ENCODE measurements at regions not wholly inside any gene's neighbourhood (a gene's known extent, or its start where the extent isn't known, plus 50 kb on each side); places are given as distances from the start of the nearest gene placed in this dataset.

DNA sequence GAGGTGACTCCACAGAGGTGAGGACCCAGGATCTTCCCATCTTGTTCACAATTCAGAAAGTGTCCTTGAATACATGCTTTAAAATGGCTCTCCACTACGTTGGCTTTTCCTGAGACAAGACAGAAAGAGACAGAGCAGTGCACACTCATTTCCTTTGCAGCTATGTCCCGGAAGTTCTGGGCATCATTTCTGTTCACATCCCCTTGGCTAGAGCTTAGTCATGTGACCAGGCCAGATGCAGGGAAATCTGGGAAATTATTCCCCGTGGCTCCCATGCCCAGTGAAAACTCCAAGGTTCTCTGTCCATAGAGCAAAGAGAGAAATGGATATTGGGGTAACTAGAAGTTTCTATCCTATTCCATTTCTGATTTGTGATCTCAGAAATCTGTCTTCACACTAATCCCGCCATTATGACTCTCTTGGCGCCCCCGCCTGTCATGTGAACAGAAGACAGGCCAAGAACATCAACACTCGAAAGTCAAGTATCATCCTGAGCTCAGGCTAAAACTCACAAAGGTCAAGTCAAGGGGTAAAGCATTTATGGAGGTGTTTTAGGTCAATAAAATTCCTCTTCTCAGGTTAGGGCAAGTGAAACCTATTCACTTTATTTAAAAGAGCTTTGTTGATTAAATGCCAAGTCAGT, 251.4 kb upstream of the HABP2 start:
- CTCF ChIA-PET = interaction anchor here (1.4 to 1.5 kb wide), 2 partner anchors 27 to 84 kb away, joined by 6 to 8 read pairs; no protein-coding TSS in a partner anchor
- Histone ChIP-seq H3K79me2 (ENCODE audit: insufficient read depth) (no peaks in the 10 kb centered on the region), H2AFZ (ENCODE audit: low read depth) (no peak overlapping the region), H3K9me3 (no peaks in the 10 kb centered on the region), H3K9me2 (no peaks in the 10 kb centered on the region), H3K27me3 (ENCODE audit: insufficient read depth) (no peaks in the 10 kb centered on the region), H3K4me3 (ENCODE audit: low read depth in 2 of 2, low read length in 1 of 2) (no peak overlapping the region), H3K4me1 (ENCODE audit: control insufficient read depth in 1 of 2, insufficient read depth in 2 of 2, low read depth in 1 of 2, low read length in 1 of 2) (no peaks in the 10 kb centered on the region), H3F3A (replicated peaks; ENCODE audit: insufficient read depth) (no peaks in the 10 kb centered on the region), H3K4me2 (no peak overlapping the region), H4K20me1 (ENCODE audit: insufficient read depth) (no peaks in the 10 kb centered on the region), H3K9ac (no peak overlapping the region), H3K27ac (ENCODE audit: low read depth in 2 of 2, low read length in 1 of 2) (no peak overlapping the region), H3K36me3 (replicated peaks in 1 of 2; ENCODE audit: control insufficient read depth in 1 of 2, insufficient read depth in 2 of 2, low read length in 1 of 2) (no peaks in the 10 kb centered on the region)
- POLR2A ChIA-PET = no interaction called here
- DNase-seq = no peak
- 84% methylated on average over 7 of the region's 7 CpGs for WGBS (ENCODE audit: low lambda C conversion rate)
- TF ChIP-seq RAD21 (IDR thresholded peaks at IDR 0.05; ENCODE audit: low read length) (peak; percentile 38; the same call in 1 of the 2 replicates), TCF12 (IDR thresholded peaks at IDR 0.05) (no peak), TEAD4 (IDR thresholded peaks at IDR 0.05; ENCODE audit: borderline replicate concordance, insufficient read depth) (no peak), NFIC (IDR thresholded peaks at IDR 0.05; ENCODE audit: borderline replicate concordance) (no peak)

DNA sequence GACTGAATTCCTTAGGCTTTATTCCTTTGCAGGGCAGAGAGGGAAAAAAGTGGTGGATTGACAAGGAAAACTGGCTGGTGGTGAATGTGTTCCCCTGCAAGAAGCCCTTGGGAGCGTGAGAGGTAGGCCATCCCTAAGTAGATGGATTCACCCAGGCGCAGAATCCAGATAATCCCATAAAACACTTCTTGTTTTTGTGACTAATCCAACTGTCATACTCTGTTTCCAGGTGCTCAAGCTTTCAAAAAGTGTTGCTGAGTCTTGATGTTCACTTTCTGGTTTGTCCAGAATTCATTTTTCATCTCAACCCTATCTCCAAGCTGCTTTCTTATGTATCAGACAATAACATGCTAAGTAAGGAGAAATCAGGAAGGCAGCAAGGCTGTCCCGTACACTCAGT, 250.8 kb upstream of the HABP2 start:
- Histone ChIP-seq H3K4me3 (ENCODE audit: low read depth in 2 of 2, low read length in 1 of 2) (no peak overlapping the region), H3K4me2 (no peak overlapping the region), H3K36me3 (replicated peaks in 1 of 2; ENCODE audit: control insufficient read depth in 1 of 2, insufficient read depth in 2 of 2, low read length in 1 of 2) (no peaks in the 10 kb centered on the region), H3K9ac (no peak overlapping the region), H2AFZ (ENCODE audit: low read depth) (no peak overlapping the region), H3K9me3 (no peaks in the 10 kb centered on the region), H3F3A (replicated peaks; ENCODE audit: insufficient read depth) (no peaks in the 10 kb centered on the region), H3K79me2 (ENCODE audit: insufficient read depth) (no peaks in the 10 kb centered on the region), H3K9me2 (no peaks in the 10 kb centered on the region), H3K27ac (ENCODE audit: low read depth in 2 of 2, low read length in 1 of 2) (no peak overlapping the region), H4K20me1 (ENCODE audit: insufficient read depth) (no peaks in the 10 kb centered on the region), H3K27me3 (ENCODE audit: insufficient read depth) (no peaks in the 10 kb centered on the region), H3K4me1 (ENCODE audit: control insufficient read depth in 1 of 2, insufficient read depth in 2 of 2, low read depth in 1 of 2, low read length in 1 of 2) (no peaks in the 10 kb centered on the region)
- ChIA-PET POLR2A (no interaction called here), CTCF (interaction anchor here (1.4 kb wide), 1 partner anchor 26 kb away, joined by 8 read pairs; no protein-coding TSS in a partner anchor)
- TF ChIP-seq FOSL2 (IDR thresholded peaks at IDR 0.05; ENCODE audit: borderline replicate concordance, low read depth) = no peak
- TF ChIP-seq RAD21 (IDR thresholded peaks at IDR 0.05; ENCODE audit: low read length) = no peak
- TF ChIP-seq, protein P1, sequence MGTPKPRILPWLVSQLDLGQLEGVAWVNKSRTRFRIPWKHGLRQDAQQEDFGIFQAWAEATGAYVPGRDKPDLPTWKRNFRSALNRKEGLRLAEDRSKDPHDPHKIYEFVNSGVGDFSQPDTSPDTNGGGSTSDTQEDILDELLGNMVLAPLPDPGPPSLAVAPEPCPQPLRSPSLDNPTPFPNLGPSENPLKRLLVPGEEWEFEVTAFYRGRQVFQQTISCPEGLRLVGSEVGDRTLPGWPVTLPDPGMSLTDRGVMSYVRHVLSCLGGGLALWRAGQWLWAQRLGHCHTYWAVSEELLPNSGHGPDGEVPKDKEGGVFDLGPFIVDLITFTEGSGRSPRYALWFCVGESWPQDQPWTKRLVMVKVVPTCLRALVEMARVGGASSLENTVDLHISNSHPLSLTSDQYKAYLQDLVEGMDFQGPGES (IDR thresholded peaks at IDR 0.05; ENCODE audit: low read depth, low read length) = no peak
- no peak for TF ChIP-seq NFIC (IDR thresholded peaks at IDR 0.05; ENCODE audit: borderline replicate concordance)
- no peak for TF ChIP-seq MEF2A (IDR thresholded peaks at IDR 0.05; ENCODE audit: borderline replicate concordance, low read depth)
- TF ChIP-seq, protein P2, sequence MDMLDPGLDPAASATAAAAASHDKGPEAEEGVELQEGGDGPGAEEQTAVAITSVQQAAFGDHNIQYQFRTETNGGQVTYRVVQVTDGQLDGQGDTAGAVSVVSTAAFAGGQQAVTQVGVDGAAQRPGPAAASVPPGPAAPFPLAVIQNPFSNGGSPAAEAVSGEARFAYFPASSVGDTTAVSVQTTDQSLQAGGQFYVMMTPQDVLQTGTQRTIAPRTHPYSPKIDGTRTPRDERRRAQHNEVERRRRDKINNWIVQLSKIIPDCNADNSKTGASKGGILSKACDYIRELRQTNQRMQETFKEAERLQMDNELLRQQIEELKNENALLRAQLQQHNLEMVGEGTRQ (IDR thresholded peaks at IDR 0.05; ENCODE audit: borderline replicate concordance, low read depth, low read length) = no peak
- no peak for TF ChIP-seq SMC3 (IDR thresholded peaks at IDR 0.05; ENCODE audit: low read depth, low read length)
- TF ChIP-seq MXI1 (IDR thresholded peaks at IDR 0.05; ENCODE audit: low read depth, low read length) = no peak
- TF ChIP-seq ELF1 (IDR thresholded peaks at IDR 0.05) = no peak
- TF ChIP-seq SIN3A (IDR thresholded peaks at IDR 0.05; ENCODE audit: borderline replicate concordance, low read depth, low read length) = no peak
- TF ChIP-seq TCF12 (IDR thresholded peaks at IDR 0.05) = no peak
- TF ChIP-seq FOXJ3 (CRISPR knock-in tag; IDR thresholded peaks at IDR 0.05) = no peak
- TF ChIP-seq, protein P3, sequence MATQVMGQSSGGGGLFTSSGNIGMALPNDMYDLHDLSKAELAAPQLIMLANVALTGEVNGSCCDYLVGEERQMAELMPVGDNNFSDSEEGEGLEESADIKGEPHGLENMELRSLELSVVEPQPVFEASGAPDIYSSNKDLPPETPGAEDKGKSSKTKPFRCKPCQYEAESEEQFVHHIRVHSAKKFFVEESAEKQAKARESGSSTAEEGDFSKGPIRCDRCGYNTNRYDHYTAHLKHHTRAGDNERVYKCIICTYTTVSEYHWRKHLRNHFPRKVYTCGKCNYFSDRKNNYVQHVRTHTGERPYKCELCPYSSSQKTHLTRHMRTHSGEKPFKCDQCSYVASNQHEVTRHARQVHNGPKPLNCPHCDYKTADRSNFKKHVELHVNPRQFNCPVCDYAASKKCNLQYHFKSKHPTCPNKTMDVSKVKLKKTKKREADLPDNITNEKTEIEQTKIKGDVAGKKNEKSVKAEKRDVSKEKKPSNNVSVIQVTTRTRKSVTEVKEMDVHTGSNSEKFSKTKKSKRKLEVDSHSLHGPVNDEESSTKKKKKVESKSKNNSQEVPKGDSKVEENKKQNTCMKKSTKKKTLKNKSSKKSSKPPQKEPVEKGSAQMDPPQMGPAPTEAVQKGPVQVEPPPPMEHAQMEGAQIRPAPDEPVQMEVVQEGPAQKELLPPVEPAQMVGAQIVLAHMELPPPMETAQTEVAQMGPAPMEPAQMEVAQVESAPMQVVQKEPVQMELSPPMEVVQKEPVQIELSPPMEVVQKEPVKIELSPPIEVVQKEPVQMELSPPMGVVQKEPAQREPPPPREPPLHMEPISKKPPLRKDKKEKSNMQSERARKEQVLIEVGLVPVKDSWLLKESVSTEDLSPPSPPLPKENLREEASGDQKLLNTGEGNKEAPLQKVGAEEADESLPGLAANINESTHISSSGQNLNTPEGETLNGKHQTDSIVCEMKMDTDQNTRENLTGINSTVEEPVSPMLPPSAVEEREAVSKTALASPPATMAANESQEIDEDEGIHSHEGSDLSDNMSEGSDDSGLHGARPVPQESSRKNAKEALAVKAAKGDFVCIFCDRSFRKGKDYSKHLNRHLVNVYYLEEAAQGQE (IDR thresholded peaks at IDR 0.05; ENCODE audit: low read depth, low read length) = no peak
- TF ChIP-seq, protein P4, sequence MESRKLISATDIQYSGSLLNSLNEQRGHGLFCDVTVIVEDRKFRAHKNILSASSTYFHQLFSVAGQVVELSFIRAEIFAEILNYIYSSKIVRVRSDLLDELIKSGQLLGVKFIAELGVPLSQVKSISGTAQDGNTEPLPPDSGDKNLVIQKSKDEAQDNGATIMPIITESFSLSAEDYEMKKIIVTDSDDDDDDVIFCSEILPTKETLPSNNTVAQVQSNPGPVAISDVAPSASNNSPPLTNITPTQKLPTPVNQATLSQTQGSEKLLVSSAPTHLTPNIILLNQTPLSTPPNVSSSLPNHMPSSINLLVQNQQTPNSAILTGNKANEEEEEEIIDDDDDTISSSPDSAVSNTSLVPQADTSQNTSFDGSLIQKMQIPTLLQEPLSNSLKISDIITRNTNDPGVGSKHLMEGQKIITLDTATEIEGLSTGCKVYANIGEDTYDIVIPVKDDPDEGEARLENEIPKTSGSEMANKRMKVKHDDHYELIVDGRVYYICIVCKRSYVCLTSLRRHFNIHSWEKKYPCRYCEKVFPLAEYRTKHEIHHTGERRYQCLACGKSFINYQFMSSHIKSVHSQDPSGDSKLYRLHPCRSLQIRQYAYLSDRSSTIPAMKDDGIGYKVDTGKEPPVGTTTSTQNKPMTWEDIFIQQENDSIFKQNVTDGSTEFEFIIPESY (IDR thresholded peaks at IDR 0.05; ENCODE audit: borderline replicate concordance, low read depth) = no peak
- no peak for DNase-seq
- 87% methylated on average over 3 of the region's 3 CpGs for WGBS (ENCODE audit: low lambda C conversion rate)
